ENCODE measurements at regions not wholly inside any gene's neighbourhood (a gene's known extent, or its start where the extent isn't known, plus 50 kb on each side); places are given as distances from the start of the nearest gene placed in this dataset.

DNA sequence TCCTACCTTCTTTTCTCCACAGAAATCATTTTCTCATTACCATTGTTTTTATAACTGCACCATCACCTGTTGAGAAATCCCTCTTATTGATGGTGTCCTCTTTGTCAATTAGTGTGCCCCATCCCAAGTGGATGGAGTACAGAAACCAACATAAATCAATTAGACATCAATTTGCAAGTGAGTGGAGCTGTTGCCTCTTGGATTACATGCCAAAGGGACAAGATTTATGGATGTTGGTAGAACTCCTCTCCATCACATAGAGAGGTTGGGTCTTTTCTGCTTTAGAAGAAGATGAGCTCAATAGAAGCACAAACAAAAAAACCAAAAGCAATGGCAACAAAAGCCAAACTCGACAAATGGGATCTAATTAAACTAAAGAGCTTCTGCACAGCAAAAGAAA is 973.5 kb downstream of the CDH11 start:
- no peak for DNase-seq

DNA sequence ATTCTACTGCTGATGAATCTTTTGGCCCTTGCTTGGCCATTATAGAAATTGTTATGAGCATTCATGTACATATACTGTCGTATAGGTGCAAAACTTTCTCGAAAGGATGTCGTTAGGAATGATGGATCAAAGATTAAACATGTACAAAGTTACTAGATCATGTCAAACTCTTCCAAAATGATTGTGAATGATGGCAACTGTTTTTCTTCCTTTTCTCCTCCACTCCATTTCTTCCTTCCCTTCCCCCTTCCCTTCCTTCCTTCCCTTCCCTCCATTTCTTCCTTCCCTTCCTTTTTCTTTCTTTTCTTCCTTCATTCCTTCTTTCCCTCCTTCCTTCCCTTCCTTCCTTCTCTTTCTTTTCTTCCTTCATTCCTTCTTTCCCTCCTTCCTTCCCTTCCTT is 973.9 kb downstream of the CDH11 start:
- no peak for DNase-seq

DNA sequence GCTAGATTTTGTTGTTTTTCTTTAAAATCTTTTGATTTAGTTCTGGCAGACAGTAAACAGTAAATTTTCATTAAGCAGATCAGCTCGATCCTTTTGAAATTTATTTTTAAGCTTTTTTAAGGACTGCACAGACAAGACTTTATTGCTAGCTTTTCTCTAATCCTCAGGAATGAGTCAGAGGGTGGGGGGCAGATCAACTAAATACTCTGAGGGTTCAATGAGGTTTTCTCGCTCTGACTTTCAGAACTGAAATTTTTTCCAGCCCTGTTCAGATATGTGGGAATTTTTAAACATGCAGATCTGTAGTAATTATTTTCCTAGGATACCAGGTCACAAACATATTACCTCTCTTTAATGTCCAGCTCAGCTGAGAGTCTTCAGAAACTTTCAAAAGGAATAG is 977.2 kb downstream of the CDH11 start:
- no peak for DNase-seq

DNA sequence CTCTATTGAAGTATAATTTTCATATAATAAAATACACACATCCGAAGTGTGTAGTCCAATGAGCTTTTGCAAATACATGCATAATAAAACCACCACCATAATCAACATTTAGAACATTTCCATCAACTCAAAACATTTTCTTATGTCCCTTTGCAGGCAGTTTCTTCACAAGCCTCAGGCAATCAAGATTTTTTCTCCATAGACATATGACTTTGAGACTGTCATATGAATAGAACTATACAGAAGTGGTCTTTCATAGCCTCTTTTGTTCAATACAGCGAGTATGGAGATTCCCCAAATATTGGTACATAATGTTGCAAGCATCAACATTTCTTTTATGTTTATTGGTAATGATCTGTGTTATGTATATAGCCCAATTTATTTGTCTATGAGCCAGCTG is 983.2 kb downstream of the CDH11 start:
- no peak for DNase-seq

DNA sequence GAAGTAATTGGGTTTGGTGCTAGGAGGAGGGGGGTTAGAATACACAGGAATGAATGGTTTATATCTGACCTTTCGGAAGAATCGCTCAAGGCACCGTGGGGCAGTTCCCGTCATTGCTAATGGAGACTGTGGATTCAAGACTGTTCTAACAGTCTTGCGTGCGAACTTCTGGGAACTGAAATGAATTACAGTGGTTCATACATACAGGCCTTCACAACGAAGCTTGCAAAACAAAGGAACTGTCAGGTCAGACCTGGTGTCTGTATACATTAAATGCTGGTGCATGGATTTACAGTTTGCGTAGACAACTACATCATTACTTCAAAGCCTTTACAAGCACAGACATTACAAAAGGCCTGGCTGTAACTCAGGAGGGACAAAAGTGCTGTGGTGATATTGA is 983.9 kb downstream of the CDH11 start:
- no peak for DNase-seq

DNA sequence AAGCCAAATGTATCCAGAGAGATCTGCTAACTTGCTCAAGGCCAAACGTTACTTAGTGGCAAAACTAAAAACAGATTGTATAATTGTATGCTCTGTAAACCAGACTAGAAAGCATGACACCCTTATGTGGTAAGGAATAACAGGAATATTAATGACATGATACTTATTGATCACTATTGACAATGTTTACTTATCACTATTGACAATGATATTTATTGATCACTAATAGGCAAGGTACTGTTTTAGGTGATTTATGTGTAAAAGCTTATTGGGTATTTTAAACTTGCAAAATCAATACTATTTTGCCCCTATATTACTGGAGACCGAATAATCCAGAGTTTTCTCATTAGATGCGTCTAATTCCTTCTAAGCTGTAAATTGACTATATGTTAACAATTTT is 985.1 kb downstream of the CDH11 start:
- no peak for DNase-seq

DNA sequence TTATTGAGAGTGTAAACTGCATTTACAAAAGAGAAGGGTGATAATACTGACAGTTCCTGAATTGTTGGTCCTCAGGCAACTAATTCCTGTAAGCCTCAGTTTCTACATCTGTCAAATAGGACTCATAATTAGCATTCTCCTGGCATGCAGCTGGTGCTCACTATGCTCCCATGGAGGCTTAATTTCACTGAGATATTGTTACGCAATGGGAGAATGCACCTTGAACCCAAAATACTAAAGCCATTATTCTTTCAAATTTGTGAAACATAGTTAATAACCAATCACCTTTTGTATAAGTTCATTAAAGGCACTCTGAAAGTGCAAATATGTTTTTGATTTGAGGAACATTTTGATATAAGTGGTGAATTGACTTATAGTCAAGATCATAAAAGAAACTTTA is 985.5 kb downstream of the CDH11 start:
- no peak for DNase-seq

DNA sequence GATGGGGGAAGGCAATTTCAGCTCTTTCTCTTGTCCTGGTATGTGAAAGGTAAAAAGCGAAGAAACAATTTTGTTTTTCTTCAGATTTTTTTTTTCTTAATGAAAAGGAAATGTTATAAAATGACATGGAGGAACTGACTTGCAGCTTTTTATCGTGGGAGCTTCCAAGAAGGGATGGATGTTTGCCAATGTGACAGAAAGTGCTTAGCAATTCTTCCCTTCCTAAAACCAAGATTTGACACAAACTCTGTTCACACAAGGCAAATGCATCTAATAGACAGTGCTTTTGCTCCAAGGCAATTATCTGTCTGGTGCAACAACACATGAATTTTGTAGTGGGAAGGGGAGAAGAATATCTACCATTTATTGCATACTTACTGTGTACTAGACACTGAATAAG is 988.5 kb downstream of the CDH11 start:
- no peak for DNase-seq

DNA sequence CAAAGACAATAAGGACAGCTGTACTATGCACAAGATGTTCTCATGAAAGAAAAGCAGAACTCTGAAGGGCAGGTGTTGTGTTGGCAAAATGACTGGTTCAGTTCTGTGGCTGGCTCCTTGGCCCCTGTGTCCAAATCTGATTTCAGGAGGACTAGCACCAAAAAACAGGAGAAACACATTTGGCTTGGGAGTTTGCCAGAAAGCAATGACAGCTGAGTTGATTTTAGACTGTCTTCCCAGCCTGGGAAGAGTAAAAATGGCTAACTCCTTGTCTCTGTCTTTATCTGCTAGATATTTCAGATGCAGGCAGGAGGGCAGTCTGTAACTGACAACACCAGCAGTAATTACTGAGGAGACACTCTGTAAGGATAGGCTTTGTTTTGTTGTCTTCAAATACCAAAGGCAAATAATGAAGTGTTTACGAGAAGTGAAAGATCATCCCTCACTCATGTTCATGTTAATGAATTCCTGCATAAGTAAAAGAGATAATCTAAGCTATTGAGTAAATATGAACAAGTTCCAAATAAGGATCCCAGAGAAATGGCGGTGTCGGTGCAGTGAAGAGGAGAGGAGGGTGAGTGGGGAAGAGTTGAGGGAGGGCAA is 989.0 kb downstream of the CDH11 start:
- DNase-seq = no peak

DNA sequence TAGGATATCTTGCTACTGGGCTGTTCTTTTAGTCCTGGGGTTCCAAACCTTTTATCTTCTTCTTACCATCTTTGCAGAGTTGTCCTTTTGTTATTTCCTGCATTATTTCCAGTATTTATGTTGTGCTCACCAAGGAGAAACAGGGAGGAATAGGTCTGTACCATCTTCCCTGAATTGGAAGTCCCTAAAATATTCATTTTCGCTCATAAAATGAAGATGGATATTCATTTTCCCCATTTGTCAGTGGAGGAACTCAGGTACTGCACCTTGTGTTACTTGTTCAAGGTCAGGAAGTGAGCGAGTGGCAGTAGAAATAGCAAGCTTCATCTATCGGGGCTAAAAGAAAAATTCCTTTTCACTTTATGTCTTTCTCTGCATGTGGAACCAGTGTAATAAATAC is 989.7 kb downstream of the CDH11 start:
- no peak for DNase-seq

DNA sequence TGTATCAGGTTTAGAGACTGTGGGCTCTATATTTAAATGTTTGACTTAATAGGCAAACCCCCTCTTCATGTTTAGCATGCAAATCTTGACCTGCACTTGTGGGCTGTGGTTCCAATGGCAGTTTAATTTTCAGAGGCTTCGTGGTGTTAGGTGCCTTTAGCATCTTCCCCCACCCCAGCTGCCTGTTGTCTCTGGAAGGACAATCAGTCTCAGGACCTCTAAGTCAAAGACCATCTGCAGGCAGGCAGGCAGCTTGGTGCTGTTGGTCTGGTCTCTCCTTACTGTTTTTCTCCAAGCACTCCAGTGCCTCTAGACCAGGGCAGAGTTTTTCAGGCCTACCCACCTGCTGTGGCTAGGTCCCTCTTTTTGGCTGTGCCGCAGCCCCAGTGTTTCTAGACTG is 990.4 kb downstream of the CDH11 start:
- no peak for DNase-seq

DNA sequence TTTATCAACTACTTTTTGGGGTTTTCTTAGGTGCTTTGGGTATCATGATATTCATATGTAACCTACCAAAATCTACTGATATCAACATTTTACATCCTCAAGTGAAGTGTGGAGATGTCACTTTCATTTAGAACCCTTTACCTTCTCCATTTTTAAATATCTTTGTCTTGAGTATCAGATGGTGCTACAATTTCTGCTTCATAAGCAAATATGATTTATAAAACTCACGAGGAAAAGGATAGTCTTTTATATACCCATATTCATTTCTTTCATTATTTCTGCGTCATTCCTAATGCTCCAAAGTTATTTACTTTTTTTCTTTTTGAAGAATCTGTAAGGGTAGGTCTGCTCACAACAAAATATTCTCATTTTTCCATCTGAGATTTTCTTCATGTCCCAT is 991.7 kb downstream of the CDH11 start:
- no peak for DNase-seq

DNA sequence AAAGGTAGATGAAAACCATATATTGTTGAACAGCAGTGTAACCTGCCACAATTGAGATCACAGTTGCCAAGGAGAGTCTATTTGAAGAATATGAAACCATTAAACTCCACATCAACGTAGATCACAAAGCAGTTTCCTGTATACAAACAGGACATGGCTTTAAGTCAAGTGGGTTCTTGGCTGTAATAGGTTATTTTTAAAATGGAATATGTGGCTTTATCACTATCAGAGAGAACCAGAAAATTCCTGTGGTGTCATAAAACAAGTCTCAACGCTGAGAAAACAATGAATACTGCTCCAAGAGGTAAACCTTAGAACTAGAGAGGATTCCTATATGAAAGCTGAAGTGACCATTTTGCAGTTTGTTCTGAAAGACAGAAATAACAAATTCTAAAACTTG is 999.7 kb downstream of the CDH11 start:
- DNase-seq = no peak

DNA sequence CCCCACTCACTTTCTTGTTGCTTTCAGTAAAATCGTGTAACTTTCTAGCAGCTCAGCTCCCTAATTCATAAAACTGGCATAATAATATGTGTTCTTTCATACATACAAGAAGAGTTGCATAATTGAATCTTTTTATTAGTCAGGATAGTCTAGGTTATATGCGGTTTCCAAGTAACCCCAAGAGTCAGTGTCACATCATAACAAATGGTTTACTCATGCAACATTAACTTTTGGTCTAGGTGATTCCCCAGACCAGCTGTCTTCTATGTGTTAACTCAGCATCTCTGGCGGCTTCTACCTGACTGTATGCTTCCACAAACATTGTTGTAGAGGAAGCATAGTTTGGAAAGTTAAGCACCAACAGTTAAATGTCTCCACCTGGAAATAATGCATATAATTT is 1000.4 kb downstream of the CDH11 start:
- no peak for DNase-seq

DNA sequence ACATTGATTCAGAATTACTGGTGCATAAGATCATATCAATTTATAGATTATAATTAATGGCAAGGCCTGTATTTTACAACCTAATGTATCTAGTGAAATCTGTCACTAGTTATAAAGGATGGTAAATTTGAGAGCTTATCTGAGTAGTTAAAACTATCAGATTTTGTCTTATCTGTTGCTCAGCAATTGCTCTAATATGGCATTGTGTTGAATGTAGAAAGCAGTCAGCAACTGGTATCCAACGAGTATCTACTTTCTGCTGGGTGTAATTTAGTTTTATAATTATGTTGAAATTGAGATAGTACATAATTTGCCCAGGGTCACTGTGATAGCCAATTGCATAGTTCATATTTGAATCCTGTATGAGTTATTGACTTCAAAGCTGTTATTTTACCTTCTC is 1005.7 kb downstream of the CDH11 start:
- no peak for DNase-seq

DNA sequence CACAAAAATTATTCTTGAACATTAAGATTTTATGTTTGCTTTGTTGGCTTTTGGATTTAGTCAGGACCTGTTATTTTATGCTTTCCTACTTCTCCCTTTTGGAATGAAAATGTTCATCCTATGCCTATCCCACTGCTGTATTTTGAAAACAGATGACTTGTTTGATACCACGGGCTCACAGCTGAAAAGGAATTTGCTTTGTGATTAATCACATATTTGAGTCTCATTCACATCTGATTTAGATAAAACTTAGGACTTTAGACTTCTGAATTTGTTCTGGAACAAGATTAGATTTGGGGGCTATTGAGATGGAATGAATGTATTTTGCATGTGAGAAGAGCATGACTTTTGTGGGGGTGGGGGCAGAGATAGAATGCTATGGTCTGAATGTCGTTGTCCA is 1012.6 kb downstream of the CDH11 start:
- DNase-seq = no peak

DNA sequence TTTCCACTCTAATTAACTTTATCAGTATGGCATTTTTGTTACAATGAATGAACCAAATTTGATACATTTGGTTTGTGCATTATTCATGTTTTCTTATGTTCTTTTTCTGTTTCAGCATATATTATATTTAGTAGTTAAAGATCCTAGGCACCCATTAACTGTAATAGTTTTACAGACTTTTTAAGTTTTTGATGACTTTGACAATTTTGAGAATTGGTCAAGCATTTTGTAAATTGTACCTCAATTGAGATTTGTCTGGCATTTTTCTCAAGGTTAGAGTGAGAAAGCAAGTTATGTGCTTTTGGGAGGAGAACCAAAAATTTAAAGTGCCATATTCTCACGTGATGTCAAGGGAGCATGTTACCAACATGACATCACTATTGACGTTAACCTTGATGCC is 1019.2 kb downstream of the CDH11 start:
- DNase-seq = no peak

DNA sequence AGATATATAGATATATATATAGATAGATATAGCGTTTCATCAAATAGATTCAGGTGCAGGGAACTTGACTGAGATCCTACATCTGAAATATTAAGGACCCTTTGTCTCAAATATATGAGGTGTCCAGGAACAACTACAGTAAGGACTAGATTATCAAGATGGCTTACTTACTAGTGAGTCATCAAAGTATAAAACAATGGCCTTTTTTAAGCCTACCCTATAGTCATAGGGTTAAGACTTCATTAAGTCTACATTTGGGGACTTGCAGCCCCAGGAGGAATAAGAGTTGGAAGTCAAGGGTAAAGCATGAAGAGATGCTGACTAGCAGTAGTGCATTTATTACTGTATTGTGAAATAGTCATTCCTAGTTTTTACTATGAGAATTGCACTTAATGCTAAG is 1023.4 kb downstream of the CDH11 start:
- DNase-seq = no peak

DNA sequence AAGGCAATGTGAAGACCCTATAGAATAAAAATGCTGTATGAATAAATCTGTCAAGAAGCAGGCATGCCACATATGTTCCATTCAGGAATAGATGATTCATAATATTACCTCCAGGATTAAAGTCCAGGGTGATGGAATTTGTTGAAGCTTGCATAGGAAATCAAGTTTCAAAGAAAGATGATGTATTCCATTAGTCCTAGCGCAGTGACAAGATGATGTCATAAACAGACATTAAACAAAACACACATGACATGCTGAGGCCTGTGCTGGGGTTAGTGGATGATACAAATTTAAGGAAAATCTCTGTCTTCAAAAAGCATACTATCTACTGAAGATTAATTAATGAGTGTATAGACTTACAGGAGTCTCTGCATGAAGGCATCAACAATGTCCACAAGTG is 1025.2 kb downstream of the CDH11 start:
- DNase-seq = no peak

DNA sequence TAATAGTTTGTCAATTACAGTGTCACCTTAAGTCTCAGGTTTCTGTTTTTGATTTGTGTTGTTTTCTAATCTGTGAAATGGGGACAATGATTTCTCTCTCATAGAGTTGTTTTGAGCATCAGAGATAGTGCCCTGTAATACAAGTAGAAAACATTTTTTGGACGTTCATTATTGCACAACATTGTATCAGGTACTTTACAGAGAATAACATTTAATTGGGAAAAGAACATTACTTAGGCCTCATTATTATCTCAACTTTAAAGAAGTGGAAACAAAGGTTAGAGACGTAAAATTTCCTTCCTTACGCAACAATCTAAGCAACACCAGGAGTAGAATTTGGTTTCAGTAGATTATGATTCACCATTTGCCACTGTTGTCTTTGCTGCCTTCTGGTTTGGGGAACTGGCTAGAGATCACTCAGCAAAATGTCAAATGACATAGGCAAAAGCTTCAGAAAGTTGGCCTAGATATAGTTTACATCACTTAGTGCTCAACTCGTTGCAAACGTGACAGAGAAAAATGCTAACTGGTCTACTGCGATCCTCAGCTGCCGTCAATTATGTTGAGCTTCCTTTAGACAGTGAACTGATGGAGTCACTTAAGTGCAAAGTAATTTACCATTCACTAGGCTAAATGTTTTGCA is 1026.8 kb downstream of the CDH11 start:
- peak; percentile 31 for DNase-seq

DNA sequence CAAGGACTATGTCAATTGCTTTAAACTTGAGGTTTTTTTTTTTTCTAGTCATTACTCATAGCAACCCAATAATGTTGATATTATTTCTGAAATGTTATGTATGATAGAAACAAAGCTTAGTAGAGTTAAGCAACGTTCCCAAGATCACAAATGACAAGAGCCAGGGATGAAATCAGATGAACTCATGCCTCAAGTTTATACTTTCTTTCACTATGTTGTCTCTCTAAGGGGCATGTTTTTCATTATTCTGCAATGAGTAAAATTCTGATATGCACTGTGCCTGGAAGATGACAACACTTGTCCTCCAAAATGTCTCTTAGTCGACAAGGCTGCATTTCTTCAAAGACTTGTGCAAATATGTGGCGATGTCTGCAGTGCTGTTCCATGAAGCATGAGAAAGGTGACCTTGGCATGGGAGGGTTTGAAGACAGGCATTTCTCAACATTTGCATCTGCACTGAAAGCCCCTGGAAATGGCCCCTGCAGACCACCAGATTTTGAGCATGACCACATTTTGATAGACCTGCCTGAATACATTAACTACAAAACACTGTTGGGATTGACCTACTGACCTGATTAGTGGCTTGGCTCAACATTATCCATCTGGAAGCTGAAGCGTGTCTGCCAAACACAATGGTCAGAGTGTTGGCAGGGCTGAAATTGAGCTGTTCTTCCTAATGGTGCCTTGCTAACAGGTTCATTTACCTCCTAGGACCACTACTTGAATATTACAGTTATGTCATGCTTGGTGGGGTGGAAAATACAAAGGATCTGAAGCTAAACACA is 1027.5 kb downstream of the CDH11 start:
- peak; percentile 59 for DNase-seq

DNA sequence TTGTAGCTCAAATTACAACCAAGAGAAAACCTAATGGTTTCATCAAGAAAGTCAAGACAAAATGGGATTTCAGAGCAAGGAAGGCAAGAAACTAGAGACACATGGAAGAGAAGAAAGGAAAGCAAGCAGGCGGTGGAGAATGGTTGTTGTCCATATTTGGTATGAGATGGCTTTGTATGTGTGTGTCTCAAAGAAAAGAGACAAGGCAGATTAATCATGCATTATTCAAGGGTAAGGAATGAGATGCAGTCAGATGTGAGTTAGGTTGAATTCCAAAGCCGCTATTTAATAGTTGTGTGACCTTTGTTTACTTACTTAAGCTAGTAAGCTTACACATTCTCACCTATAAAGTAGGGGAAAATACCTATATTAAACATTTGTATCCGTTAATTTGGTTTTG is 1029.6 kb downstream of the CDH11 start:
- no peak for DNase-seq

DNA sequence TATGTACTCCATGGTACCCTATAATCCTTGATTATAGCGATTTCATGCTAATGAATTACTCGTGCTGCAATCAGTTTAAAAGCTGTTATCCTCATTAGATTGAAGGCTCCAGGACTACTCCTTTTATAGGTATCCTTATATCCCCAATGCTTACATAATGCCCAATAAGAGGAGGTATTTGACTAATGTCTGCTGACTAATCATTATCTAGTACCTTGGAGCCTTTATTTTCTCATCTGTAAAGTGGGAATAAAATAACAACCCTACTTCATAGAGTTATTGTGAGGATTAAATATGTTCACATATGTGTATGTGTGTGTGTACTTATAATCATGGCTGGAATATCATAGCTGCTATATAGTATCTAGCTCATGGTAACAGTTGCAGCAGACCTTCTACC is 1031.5 kb downstream of the CDH11 start:
- DNase-seq = no peak

DNA sequence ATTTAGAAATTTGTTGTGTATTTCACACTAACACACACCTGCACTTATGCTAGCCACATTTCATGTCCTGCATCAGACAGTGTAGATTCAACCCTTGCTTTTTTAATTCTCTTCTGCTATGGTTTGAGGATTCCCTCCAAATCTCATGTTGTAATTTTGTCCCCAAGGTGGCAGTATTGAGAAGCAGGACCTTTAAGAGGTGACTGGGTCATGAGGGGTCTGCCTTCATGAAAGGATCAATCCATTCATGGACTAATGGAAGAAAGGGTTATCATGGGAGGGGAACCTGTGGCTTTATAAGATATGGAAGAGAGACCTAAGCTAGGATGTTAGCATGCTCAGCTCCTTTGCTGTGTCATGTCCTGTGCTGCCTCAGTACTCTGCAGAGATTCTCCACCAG is 1032.2 kb downstream of the CDH11 start:
- peak; percentile 37 for DNase-seq

DNA sequence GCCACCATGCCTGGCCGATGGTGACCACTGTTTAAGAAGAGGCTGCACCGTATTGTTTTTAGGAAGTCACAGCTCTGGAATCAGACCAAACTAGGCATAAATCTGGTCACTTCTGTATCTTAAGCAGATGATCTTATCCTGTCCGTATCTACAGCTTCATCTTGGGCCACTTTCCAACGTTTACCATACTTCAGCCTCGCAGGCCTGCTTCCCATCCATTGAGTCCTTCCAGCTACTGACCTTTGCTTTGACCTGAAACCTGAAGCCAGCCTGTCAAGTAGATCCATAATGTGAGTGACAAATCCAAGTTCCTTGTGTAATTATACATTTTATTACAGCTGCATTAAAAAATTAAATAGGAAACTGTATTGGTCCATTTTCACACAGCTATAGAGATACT is 1033.0 kb downstream of the CDH11 start:
- DNase-seq = no peak
